K562 (cell line): ENCODE measurements at regions not wholly inside any gene's neighbourhood (a gene's known extent, or its start where the extent isn't known, plus 50 kb on each side); places are given as distances from the start of the nearest gene placed in this dataset.

Experiments used
- ZNF280B ChIP-seq: fragments of 250-450 bp; sonication (Bioruptor Pico); IDR thresholded peaks from 2 replicates; pipeline ENCODE4 v1.5.1; 2021; ENCODE audit warnings: mild to moderate bottlenecking
- ZNF407 ChIP-seq: fragments of 450-650 bp; IDR thresholded peaks from 2 replicates; pipeline ENCODE4 v1.6.1; 2016; ENCODE audit warnings: low read depth
- ZZZ3 ChIP-seq: fragments of 450-650 bp; IDR thresholded peaks from 2 replicates; pipeline ENCODE4 v1.6.1; 2016; ENCODE audit warnings: antibody characterized with exemption, mild to moderate bottlenecking, moderate library complexity

GRCh38 chr18:5709476-5710095 is 165.8 kb upstream of the EPB41L3 start (continued):
- TF ChIP-seq ZNF407: no peak
- TF ChIP-seq ZNF280B (CRISPR knock-in tag): no peak
- TF ChIP-seq ZZZ3: no peak
